ENCODE measurements at regions not wholly inside any gene's neighbourhood (a gene's known extent, or its start where the extent isn't known, plus 50 kb on each side); places are given as distances from the start of the nearest gene placed in this dataset.

GRCh38 chr20:22836877-22837276 is 198.2 kb upstream of the SSTR4 start:
- no peak for TF ChIP-seq CTCF (IDR thresholded peaks at IDR 0.05)
- TF ChIP-seq POLR2AphosphoS5 (IDR thresholded peaks at IDR 0.05) = no peak
- no peak for TF ChIP-seq POLR2A (IDR thresholded peaks at IDR 0.05)

Measured in sigmoid colon (tissue), 4 donors.